GM06990 (cell line): ENCODE measurements at regions not wholly inside any gene's neighbourhood (a gene's known extent, or its start where the extent isn't known, plus 50 kb on each side); places are given as distances from the start of the nearest gene placed in this dataset.
"Not testable (repeated sequence)": the region's sequence is repeated elsewhere in the genome, so short reads cannot be mapped to it uniquely, and the experiment has no call there.

ENCODE experiments used
- DNase-seq: peaks from one replicate; pipeline ENCODE4 v3.0.0-alpha.2; 2011; ENCODE audit not compliant: insufficient read length; ENCODE audit errors: extremely low read depth
- H3K27me3 ChIP-seq: replicated peaks from 2 replicates; pipeline ENCODE4 v1.6.0; 2011; ENCODE audit warnings: low read length; ENCODE audit not compliant: control insufficient read depth, insufficient read depth
- H3K36me3 ChIP-seq: 2 replicates; pipeline ENCODE4 v1.5.1; 2011; ENCODE audit warnings: low read length; ENCODE audit not compliant: control insufficient read depth, insufficient read depth
- H3K4me3 ChIP-seq: replicated peaks from 2 replicates; pipeline ENCODE4 v1.5.1; 2011; ENCODE audit warnings: low read depth, mild to moderate bottlenecking, control low read depth, low read length
- CTCF ChIP-seq: IDR thresholded peaks from 2 replicates; pipeline ENCODE4 v1.5.1; 2011; ENCODE audit warnings: low read length, control low read depth, mild to moderate bottlenecking, inconsistent platforms; ENCODE audit not compliant: insufficient read depth, poor library complexity, severe bottlenecking

GRCh38 chr10:117457932-117458331 is 82.7 kb upstream of the PDZD8 start:
- no peak for TF ChIP-seq CTCF
- no peak overlapping the region for H3K4me3 ChIP-seq

GRCh38 chr10:117457071-117457810 is 82.0 kb upstream of the PDZD8 start:
- TF ChIP-seq CTCF: no peak
- 0 out of 2 replicates have a peak, but pooled peaks cover 2% of the 10 kb centered on the region for H3K27me3 ChIP-seq
- no peak for DNase-seq
- no peak overlapping the region for H3K4me3 ChIP-seq
- no peaks in the 10 kb centered on the region for H3K36me3 ChIP-seq

More at GRCh38 chr10:117457932-117458331, 82.7 kb upstream of the PDZD8 start:
- no peak for DNase-seq
- Histone ChIP-seq H3K27me3 (0 out of 2 replicates have a peak, but pooled peaks cover 2% of the 10 kb centered on the region), H3K36me3 (no peaks in the 10 kb centered on the region)

GRCh38 chr10:117455346-117455745 is 80.1 kb upstream of the PDZD8 start:
- H3K36me3 ChIP-seq: no peaks in the 10 kb centered on the region
- no peak overlapping the region for H3K4me3 ChIP-seq
- H3K27me3 ChIP-seq: peaks cover 4% of the 10 kb centered on the region; the same call in 1 of the 2 replicates
- TF ChIP-seq CTCF: no peak
- DNase-seq: no peak

GRCh38 chr10:117454502-117454901 is 79.3 kb upstream of the PDZD8 start:
- H3K27me3 ChIP-seq: peaks cover 4% of the 10 kb centered on the region; the same call in 1 of the 2 replicates
- no peak overlapping the region for H3K4me3 ChIP-seq

GRCh38 chr10:117453484-117453883 is 78.2 kb upstream of the PDZD8 start:
- H3K4me3 ChIP-seq, DNase-seq, H3K36me3 ChIP-seq, H3K27me3 ChIP-seq: not testable (repeated sequence)

More at GRCh38 chr10:117454502-117454901, 79.3 kb upstream of the PDZD8 start:
- no peak for TF ChIP-seq CTCF
- no peaks in the 10 kb centered on the region for H3K36me3 ChIP-seq
- DNase-seq: no peak

- H3K36me3 ChIP-seq: no peaks in the 10 kb centered on the region
- no peak for DNase-seq
- H3K4me3 ChIP-seq: no peak overlapping the region
- TF ChIP-seq CTCF: no peak
- peaks cover 1% of the 10 kb centered on the region; the same call in 1 of the 2 replicates for H3K27me3 ChIP-seq
Measured at GRCh38 chr10:117450940-117451339, 75.7 kb upstream of the PDZD8 start.
